GM21619 (cell line): ENCODE measurements at regions not wholly inside any gene's neighbourhood (a gene's known extent, or its start where the extent isn't known, plus 50 kb on each side); places are given as distances from the start of the nearest gene placed in this dataset.

ENCODE experiments used
- ATAC-seq: cut with Tn5 transposase; IDR thresholded peaks from one replicate; pipeline ENCODE4 v1.9.1; 2021; ENCODE audit not compliant: unreplicated experiment

GRCh38 chr1:208576425-208576824, 332.2 kb upstream of the PLXNA2 start:
- ATAC-seq, result no peak

- ATAC-seq, result no peak
Observed at GRCh38 chr1:208577381-208577905, 333.3 kb upstream of the PLXNA2 start.

- no peak for ATAC-seq
Observed at GRCh38 chr1:208581209-208581608, 337.0 kb upstream of the PLXNA2 start.

- ATAC-seq, result no peak
Observed at GRCh38 chr1:208581667-208582066, 337.5 kb upstream of the PLXNA2 start.

- ATAC-seq, result no peak
Observed at GRCh38 chr1:208584167-208584755, 340.1 kb upstream of the PLXNA2 start.

- ATAC-seq, result peak; percentile 99
Observed at GRCh38 chr1:208587110-208587509, 342.9 kb upstream of the PLXNA2 start.

GRCh38 chr1:208593306-208594006, 349.3 kb upstream of the PLXNA2 start:
- no peak for ATAC-seq

- ATAC-seq, result no peak
Observed at GRCh38 chr1:208595236-208595635, 351.1 kb upstream of the PLXNA2 start.

GRCh38 chr1:208595745-208596144, 351.6 kb upstream of the PLXNA2 start:
- no peak for ATAC-seq

- no peak for ATAC-seq
Observed at GRCh38 chr1:208597571-208597970, 353.4 kb upstream of the PLXNA2 start.

- no peak for ATAC-seq
Observed at GRCh38 chr1:208598021-208598420, 353.8 kb upstream of the PLXNA2 start.

GRCh38 chr1:208599063-208599462, 354.9 kb upstream of the PLXNA2 start:
- no peak for ATAC-seq

GRCh38 chr1:208600456-208601190, 356.4 kb upstream of the PLXNA2 start:
- ATAC-seq, result no peak

- ATAC-seq, result no peak
Observed at GRCh38 chr1:208601561-208601960, 357.4 kb upstream of the PLXNA2 start.

GRCh38 chr1:208603721-208604120, 359.5 kb upstream of the PLXNA2 start:
- ATAC-seq, result no peak

GRCh38 chr1:208604295-208604694, 360.1 kb upstream of the PLXNA2 start:
- ATAC-seq, result peak; percentile 96

- ATAC-seq, result no peak
Observed at GRCh38 chr1:208606959-208607358, 362.8 kb upstream of the PLXNA2 start.

- ATAC-seq, result no peak
Observed at GRCh38 chr1:208607616-208608015, 363.4 kb upstream of the PLXNA2 start.

- no peak for ATAC-seq
Observed at GRCh38 chr1:208614610-208615009, 370.4 kb upstream of the PLXNA2 start.

GRCh38 chr1:208615371-208615770, 371.2 kb upstream of the PLXNA2 start:
- ATAC-seq, result no peak

- ATAC-seq, result no peak
Observed at GRCh38 chr1:208616776-208617175, 372.6 kb upstream of the PLXNA2 start.
